IMR-90 (cell line): ENCODE measurements at regions not wholly inside any gene's neighbourhood (a gene's known extent, or its start where the extent isn't known, plus 50 kb on each side); places are given as distances from the start of the nearest gene placed in this dataset.

Source experiments
- ATAC-seq: fragments of 200-7000 bp; cut with Tn5 transposase; 2 replicates; pipeline ENCODE4 v1.9.1; 2020; ENCODE audit warnings: low read depth, mild to moderate bottlenecking, moderate library complexity
- BruUV-seq: library from RNA; stranded (reverse); fragments of 400-500 nt; replicated peaks from 2 replicates; lab custom pipeline; 2021; lab: Mats Ljungman, UMichigan
- CTCF ChIA-PET: fragments of 300-600 bp; formaldehyde crosslinking; extraction: SDS; loops from one replicate; lab custom pipeline; 2021; ENCODE audit warnings: antibody characterized with exemption; lab: Yijun Ruan, JAX
- POLR2A ChIA-PET: fragments of 300-600 bp; sonication (Branson Sonifier 250); formaldehyde crosslinking; loops from one replicate; lab custom pipeline; 2022; ENCODE audit warnings: antibody characterized with exemption; ENCODE audit not compliant: unreplicated experiment; lab: Charles Lee
- DNase-seq: peaks from one replicate; pipeline ENCODE4 v3.0.0; 2013
- H2AFZ ChIP-seq: replicated peaks from 2 replicates; pipeline ENCODE3; 2013; ENCODE audit warnings: low read length, mild to moderate bottlenecking; ENCODE audit not compliant: poor library complexity
- H2AK5ac ChIP-seq: 2 replicates; pipeline ENCODE4 v1.6.1; 2013; ENCODE audit warnings: low read depth, low read length, inconsistent platforms
- H2AK9ac ChIP-seq: replicated peaks from 2 replicates; pipeline ENCODE3; 2013; ENCODE audit warnings: mild to moderate bottlenecking, low read depth, low read length, moderate library complexity; ENCODE audit not compliant: poor library complexity
- H2BK120ac ChIP-seq: 2 replicates; pipeline ENCODE4 v1.6.1; 2013; ENCODE audit warnings: low read depth, low read length, inconsistent platforms
- H2BK15ac ChIP-seq: 3 replicates; pipeline ENCODE4 v1.6.1; 2013; ENCODE audit warnings: low read depth, low read length, inconsistent platforms
- H2BK20ac ChIP-seq: 2 replicates; pipeline ENCODE4 v1.6.1; 2013; ENCODE audit warnings: low read depth, mild to moderate bottlenecking, inconsistent platforms, low read length, moderate library complexity
- H2BK5ac ChIP-seq: 2 replicates; pipeline ENCODE4 v1.6.1; 2013; ENCODE audit warnings: mild to moderate bottlenecking, low read depth, low read length, inconsistent platforms; ENCODE audit not compliant: poor library complexity, severe bottlenecking
- H3K14ac ChIP-seq: replicated peaks from 2 replicates; pipeline ENCODE4 v1.6.1; 2013; ENCODE audit warnings: low read depth, low read length, inconsistent platforms
- H3K18ac ChIP-seq: 2 replicates; pipeline ENCODE4 v1.6.1; 2013; ENCODE audit warnings: low read depth, low read length, control low read depth
- H3K23ac ChIP-seq: 2 replicates; pipeline ENCODE4 v1.6.1; 2013; ENCODE audit warnings: low read depth, low read length, inconsistent platforms
- H3K27ac ChIP-seq: 2 replicates; pipeline ENCODE4 v1.5.1; 2013; ENCODE audit warnings: mild to moderate bottlenecking, control low read depth, low read length; ENCODE audit not compliant: insufficient read depth
- H3K27me3 ChIP-seq: 2 replicates; pipeline ENCODE4 v1.6.1; 2013; ENCODE audit warnings: low read length; ENCODE audit not compliant: control insufficient read depth, insufficient read depth
- H3K36me3 ChIP-seq: 2 replicates; pipeline ENCODE4 v1.6.1; 2013; ENCODE audit warnings: low read length, mixed read lengths; ENCODE audit not compliant: control insufficient read depth, insufficient read depth
- H3K4ac ChIP-seq: 2 replicates; pipeline ENCODE4 v1.6.1; 2013; ENCODE audit warnings: low read depth, low read length, inconsistent platforms
- H3K4me1 ChIP-seq: 2 replicates; pipeline ENCODE4 v1.6.1; 2013; ENCODE audit warnings: low read length, mixed read lengths; ENCODE audit not compliant: control insufficient read depth, insufficient read depth
- H3K4me2 ChIP-seq: 2 replicates; pipeline ENCODE4 v1.6.1; 2013; ENCODE audit warnings: low read depth, mild to moderate bottlenecking, control low read depth, low read length, moderate library complexity
- H3K4me3 ChIP-seq: 2 replicates; pipeline ENCODE4 v1.5.1; 2013; ENCODE audit warnings: low read depth, mild to moderate bottlenecking, control low read depth, low read length, moderate library complexity; ENCODE audit not compliant: insufficient read depth
- H3K56ac ChIP-seq: 2 replicates; pipeline ENCODE4 v1.6.1; 2013; ENCODE audit warnings: low read length, inconsistent platforms; ENCODE audit not compliant: insufficient read depth; ENCODE audit errors: extremely low read depth
- H3K79me1 ChIP-seq, 2 experiments: 2 replicates each; pipeline ENCODE4 v1.6.1; 2013; ENCODE audit warnings: low read length in 2 of 2, inconsistent platforms in 1 of 2, low read depth in 1 of 2
- H3K9ac ChIP-seq: 2 replicates; pipeline ENCODE4 v1.6.1; 2013; ENCODE audit warnings: low read depth, low read length, control low read depth
- H3K9me1 ChIP-seq: 2 replicates; pipeline ENCODE4 v1.6.1; 2013; ENCODE audit warnings: low read length, inconsistent platforms; ENCODE audit not compliant: insufficient read depth
- H3K9me3 ChIP-seq: 2 replicates; pipeline ENCODE4 v1.6.1; 2013; ENCODE audit warnings: low read length; ENCODE audit not compliant: control insufficient read depth, insufficient read depth
- H4K20me1 ChIP-seq: 2 replicates; pipeline ENCODE4 v1.6.1; 2013; ENCODE audit warnings: low read length, inconsistent platforms; ENCODE audit not compliant: insufficient read depth
- H4K5ac ChIP-seq: 2 replicates; pipeline ENCODE4 v1.6.1; 2013; ENCODE audit warnings: mild to moderate bottlenecking, low read depth, low read length, control low read depth
- H4K8ac ChIP-seq, 2 experiments: 2 replicates each; pipeline ENCODE4 v1.6.1; 2013; ENCODE audit warnings: low read depth in 2 of 2, low read length in 2 of 2, control low read depth in 1 of 2, inconsistent platforms in 1 of 2
- H4K91ac ChIP-seq: 2 replicates; pipeline ENCODE4 v1.6.1; 2013; ENCODE audit warnings: low read depth, low read length, inconsistent platforms; ENCODE audit not compliant: insufficient read depth
- BHLHE40 ChIP-seq: fragments of 150-350 bp; IDR thresholded peaks from 2 replicates; pipeline ENCODE4 v1.6.1; 2016; ENCODE audit warnings: mild to moderate bottlenecking, low read depth, low read length
- CEBPB ChIP-seq: IDR thresholded peaks from 2 replicates; pipeline ENCODE4 v1.6.1; 2012; ENCODE audit warnings: low read depth, low read length, improper control_type of control experiment
- CHD1 ChIP-seq: IDR thresholded peaks from 2 replicates; pipeline ENCODE4 v1.6.1; 2012; ENCODE audit warnings: low read depth, low read length, improper control_type of control experiment
- CTCF ChIP-seq: conservative IDR thresholded peaks from 2 replicates; pipeline ENCODE4 v1.5.1; 2012; ENCODE audit warnings: mild to moderate bottlenecking, low read depth, low read length, improper control_type of control experiment
- FOS ChIP-seq: fragments of 150-350 bp; IDR thresholded peaks from 2 replicates; pipeline ENCODE4 v1.6.1; 2016; ENCODE audit warnings: low read depth, low read length
- MAFK ChIP-seq: IDR thresholded peaks from 2 replicates; pipeline ENCODE4 v1.6.1; 2012; ENCODE audit warnings: low read depth, low read length, improper control_type of control experiment
- MAZ ChIP-seq: IDR thresholded peaks from 2 replicates; pipeline ENCODE4 v1.6.1; 2012; ENCODE audit warnings: low read depth, mild to moderate bottlenecking, low read length, improper control_type of control experiment, moderate library complexity, borderline replicate concordance
- MXI1 ChIP-seq: IDR thresholded peaks from 2 replicates; pipeline ENCODE4 v1.6.1; 2012; ENCODE audit warnings: low read depth, mild to moderate bottlenecking, low read length, moderate library complexity, borderline replicate concordance
- NFE2L2 ChIP-seq: fragments of 150-350 bp; IDR thresholded peaks from 2 replicates; pipeline ENCODE4 v1.6.1; 2016; ENCODE audit warnings: low read depth, mild to moderate bottlenecking, low read length
- POLR2A ChIP-seq: IDR thresholded peaks from 2 replicates; pipeline ENCODE4 v1.6.1; 2012; ENCODE audit warnings: mild to moderate bottlenecking, low read depth, low read length
- RAD21 ChIP-seq: IDR thresholded peaks from 2 replicates; pipeline ENCODE4 v1.6.1; 2012; ENCODE audit warnings: low read length, improper control_type of control experiment
- RCOR1 ChIP-seq: IDR thresholded peaks from 2 replicates; pipeline ENCODE4 v1.6.1; 2012; ENCODE audit warnings: mild to moderate bottlenecking, low read length, improper control_type of control experiment; ENCODE audit not compliant: insufficient replicate concordance
- RFX5 ChIP-seq: IDR thresholded peaks from 2 replicates; pipeline ENCODE4 v1.8.0; 2012; ENCODE audit warnings: low read depth, mild to moderate bottlenecking, low read length, moderate library complexity
- SMC3 ChIP-seq: fragments of 150-350 bp; IDR thresholded peaks from 2 replicates; pipeline ENCODE4 v1.6.1; 2016; ENCODE audit warnings: low read depth, mild to moderate bottlenecking, antibody characterized with exemption, low read length, moderate library complexity
- USF2 ChIP-seq: fragments of 150-350 bp; IDR thresholded peaks from 2 replicates; pipeline ENCODE4 v1.6.1; 2017; ENCODE audit warnings: mild to moderate bottlenecking, antibody characterized with exemption, low read length, low read depth
- WGBS, 2 experiments: methylation state at CpG; one replicate each; pipeline versions ENCODE4 v1.1.5 to v1.1.7; 2013; ENCODE audit warnings: missing lambda C conversion rate in 2 of 2; ENCODE audit not compliant: insufficient read length in 1 of 2; ENCODE audit errors: extremely low coverage in 2 of 2; 5-methylcytosine and 5-hydroxymethylcytosine counted together
- dilution Hi-C: fragments of 300-500 bp; cut with HindIII; formaldehyde crosslinking; loops from one replicate; pipeline ENCODE4 v1.14.3; 2018; ENCODE audit warnings: low sequenced_read_pairs; ENCODE audit not compliant: unreplicated experiment
- in situ Hi-C: fragments of 300-500 bp; cut with MboI; formaldehyde crosslinking; loops from 3 replicates; pipeline ENCODE4 v1.14.3; 2019; ENCODE audit warnings: low sequenced_read_pairs, inconsistent platforms, mixed read lengths
- intact Hi-C: fragments of 100-400 bp; cut with micrococcal nuclease; formaldehyde crosslinking; loops from 2 replicates; pipeline ENCODE4 v1.10.0; 2022
- TF ChIP-seq, protein P1 (sequence below): fragments of 150-350 bp; IDR thresholded peaks from 2 replicates; pipeline ENCODE4 v1.6.1; 2016; ENCODE audit warnings: low read depth, mild to moderate bottlenecking, low read length, moderate library complexity, borderline replicate concordance

DNA sequence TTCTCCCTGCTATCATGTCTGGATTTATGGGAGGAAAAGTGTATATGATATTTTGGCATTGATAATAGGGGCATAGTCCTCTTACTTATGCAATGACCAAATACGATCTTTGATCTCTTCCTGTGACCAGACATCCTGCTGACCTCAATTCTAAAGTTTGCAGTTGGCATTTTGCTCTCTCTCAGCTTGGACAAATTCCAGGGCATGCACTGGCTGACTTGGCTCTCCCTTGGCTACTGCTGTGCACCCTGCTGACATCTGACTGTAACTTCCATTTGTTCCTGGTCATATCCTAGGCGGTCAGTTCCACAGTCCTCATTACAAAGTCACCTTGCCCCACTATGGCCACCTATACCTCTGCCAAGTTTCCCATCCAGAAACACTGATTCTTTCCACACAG, 380.7 kb upstream of the NR5A2 start:
- Histone ChIP-seq H3K9ac (no peak overlapping the region), H3K4me1 (no peaks in the 10 kb centered on the region), H3K36me3 (no peaks in the 10 kb centered on the region), H2AK9ac (no peak overlapping the region), H2BK15ac (no peak overlapping the region), H4K91ac (no peak overlapping the region), H4K5ac (no peak overlapping the region), H3K27ac (no peak overlapping the region), H2BK20ac (no peak overlapping the region), H3K14ac (no peak overlapping the region), H3K4ac (no peak overlapping the region), H4K8ac (no peak overlapping the region), H3K79me1 (no peaks in the 10 kb centered on the region), H2BK120ac (no peak overlapping the region), H2BK5ac (no peak overlapping the region), H3K18ac (no peak overlapping the region), H3K9me3 (no peaks in the 10 kb centered on the region), H2AFZ (no peak overlapping the region), H3K9me1 (no peaks in the 10 kb centered on the region), H2AK5ac (no peak overlapping the region), H3K27me3 (no peaks in the 10 kb centered on the region), H3K56ac (no peak overlapping the region), H3K4me3 (no peak overlapping the region), H4K20me1 (no peaks in the 10 kb centered on the region), H3K23ac (no peak overlapping the region), H3K4me2 (no peak overlapping the region)
- ATAC-seq (no peak), DNase-seq (no peak)
- dilution Hi-C loops (no loop called here), intact Hi-C loops (no loop called here), in situ Hi-C loops (no loop called here)
- TF ChIP-seq RFX5 (no peak), RAD21 (no peak), CTCF (no peak), MAZ (no peak), FOS (no peak), SMC3 (no peak), RCOR1 (no peak), POLR2A (no peak), BHLHE40 (no peak), USF2 (no peak), MXI1 (no peak), NFE2L2 (no peak), MAFK (no peak), CEBPB (no peak), CHD1 (no peak)
- TF ChIP-seq, protein P1, sequence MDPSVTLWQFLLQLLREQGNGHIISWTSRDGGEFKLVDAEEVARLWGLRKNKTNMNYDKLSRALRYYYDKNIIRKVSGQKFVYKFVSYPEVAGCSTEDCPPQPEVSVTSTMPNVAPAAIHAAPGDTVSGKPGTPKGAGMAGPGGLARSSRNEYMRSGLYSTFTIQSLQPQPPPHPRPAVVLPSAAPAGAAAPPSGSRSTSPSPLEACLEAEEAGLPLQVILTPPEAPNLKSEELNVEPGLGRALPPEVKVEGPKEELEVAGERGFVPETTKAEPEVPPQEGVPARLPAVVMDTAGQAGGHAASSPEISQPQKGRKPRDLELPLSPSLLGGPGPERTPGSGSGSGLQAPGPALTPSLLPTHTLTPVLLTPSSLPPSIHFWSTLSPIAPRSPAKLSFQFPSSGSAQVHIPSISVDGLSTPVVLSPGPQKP, result no peak
- ChIA-PET CTCF (no interaction called here), POLR2A (no interaction called here)
- no TSS peak for BruUV-seq
- no CpG with 5 or more reads among the region's 2 CpGs for WGBS, 2 experiments
